ENCODE measurements at regions not wholly inside any gene's neighbourhood (a gene's known extent, or its start where the extent isn't known, plus 50 kb on each side); places are given as distances from the start of the nearest gene placed in this dataset.
A peak's percentile ranks its signal among the peaks of the same experiment; 100 is the strongest.

DNA sequence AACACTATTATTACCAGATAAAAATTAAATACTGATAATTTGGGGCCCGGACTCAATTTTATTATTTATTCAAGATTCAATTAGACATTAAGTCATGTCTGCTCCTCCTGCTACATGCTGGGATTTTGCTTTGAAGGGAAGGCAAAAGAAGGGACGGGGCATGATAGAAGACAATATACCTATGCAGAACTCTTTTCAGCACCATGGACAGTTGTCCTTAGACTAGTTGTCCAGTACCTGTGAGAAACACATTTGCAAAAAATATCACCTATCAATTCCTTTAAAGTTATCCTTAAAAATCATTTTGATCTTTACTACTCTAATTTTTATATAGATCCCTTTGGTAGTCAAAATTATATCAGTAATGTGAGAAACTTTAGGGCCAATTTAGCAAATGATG is 100.2 kb upstream of the SULT1C3 start:
- TF ChIP-seq POLR2AphosphoS5 (IDR thresholded peaks at IDR 0.05; ENCODE audit: low read depth) (no peak), GABPA (IDR thresholded peaks at IDR 0.05; ENCODE audit: low read depth) (no peak), SPI1 (IDR thresholded peaks at IDR 0.05; ENCODE audit: borderline replicate concordance, low read depth) (no peak)
- TF ChIP-seq, protein P1, sequence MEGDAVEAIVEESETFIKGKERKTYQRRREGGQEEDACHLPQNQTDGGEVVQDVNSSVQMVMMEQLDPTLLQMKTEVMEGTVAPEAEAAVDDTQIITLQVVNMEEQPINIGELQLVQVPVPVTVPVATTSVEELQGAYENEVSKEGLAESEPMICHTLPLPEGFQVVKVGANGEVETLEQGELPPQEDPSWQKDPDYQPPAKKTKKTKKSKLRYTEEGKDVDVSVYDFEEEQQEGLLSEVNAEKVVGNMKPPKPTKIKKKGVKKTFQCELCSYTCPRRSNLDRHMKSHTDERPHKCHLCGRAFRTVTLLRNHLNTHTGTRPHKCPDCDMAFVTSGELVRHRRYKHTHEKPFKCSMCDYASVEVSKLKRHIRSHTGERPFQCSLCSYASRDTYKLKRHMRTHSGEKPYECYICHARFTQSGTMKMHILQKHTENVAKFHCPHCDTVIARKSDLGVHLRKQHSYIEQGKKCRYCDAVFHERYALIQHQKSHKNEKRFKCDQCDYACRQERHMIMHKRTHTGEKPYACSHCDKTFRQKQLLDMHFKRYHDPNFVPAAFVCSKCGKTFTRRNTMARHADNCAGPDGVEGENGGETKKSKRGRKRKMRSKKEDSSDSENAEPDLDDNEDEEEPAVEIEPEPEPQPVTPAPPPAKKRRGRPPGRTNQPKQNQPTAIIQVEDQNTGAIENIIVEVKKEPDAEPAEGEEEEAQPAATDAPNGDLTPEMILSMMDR (IDR thresholded peaks at IDR 0.05; ENCODE audit: insufficient read depth, low read length) = no peak
- TF ChIP-seq, protein P2, sequence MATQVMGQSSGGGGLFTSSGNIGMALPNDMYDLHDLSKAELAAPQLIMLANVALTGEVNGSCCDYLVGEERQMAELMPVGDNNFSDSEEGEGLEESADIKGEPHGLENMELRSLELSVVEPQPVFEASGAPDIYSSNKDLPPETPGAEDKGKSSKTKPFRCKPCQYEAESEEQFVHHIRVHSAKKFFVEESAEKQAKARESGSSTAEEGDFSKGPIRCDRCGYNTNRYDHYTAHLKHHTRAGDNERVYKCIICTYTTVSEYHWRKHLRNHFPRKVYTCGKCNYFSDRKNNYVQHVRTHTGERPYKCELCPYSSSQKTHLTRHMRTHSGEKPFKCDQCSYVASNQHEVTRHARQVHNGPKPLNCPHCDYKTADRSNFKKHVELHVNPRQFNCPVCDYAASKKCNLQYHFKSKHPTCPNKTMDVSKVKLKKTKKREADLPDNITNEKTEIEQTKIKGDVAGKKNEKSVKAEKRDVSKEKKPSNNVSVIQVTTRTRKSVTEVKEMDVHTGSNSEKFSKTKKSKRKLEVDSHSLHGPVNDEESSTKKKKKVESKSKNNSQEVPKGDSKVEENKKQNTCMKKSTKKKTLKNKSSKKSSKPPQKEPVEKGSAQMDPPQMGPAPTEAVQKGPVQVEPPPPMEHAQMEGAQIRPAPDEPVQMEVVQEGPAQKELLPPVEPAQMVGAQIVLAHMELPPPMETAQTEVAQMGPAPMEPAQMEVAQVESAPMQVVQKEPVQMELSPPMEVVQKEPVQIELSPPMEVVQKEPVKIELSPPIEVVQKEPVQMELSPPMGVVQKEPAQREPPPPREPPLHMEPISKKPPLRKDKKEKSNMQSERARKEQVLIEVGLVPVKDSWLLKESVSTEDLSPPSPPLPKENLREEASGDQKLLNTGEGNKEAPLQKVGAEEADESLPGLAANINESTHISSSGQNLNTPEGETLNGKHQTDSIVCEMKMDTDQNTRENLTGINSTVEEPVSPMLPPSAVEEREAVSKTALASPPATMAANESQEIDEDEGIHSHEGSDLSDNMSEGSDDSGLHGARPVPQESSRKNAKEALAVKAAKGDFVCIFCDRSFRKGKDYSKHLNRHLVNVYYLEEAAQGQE (IDR thresholded peaks at IDR 0.05; ENCODE audit: insufficient replicate concordance, low read depth) = peak; percentile 96
- no peak overlapping the region for H3K4me3 ChIP-seq (replicated peaks; ENCODE audit: insufficient read depth, low read length)
- DNase-seq (ENCODE audit: low read depth in 1 of 2, low spot score in 1 of 2) = no peak
- no peaks in the 10 kb centered on the region for H3K27me3 ChIP-seq (ENCODE audit: insufficient read depth, poor library complexity, severe bottlenecking)
- H3K27ac ChIP-seq (replicated peaks) = no peak overlapping the region

DNA sequence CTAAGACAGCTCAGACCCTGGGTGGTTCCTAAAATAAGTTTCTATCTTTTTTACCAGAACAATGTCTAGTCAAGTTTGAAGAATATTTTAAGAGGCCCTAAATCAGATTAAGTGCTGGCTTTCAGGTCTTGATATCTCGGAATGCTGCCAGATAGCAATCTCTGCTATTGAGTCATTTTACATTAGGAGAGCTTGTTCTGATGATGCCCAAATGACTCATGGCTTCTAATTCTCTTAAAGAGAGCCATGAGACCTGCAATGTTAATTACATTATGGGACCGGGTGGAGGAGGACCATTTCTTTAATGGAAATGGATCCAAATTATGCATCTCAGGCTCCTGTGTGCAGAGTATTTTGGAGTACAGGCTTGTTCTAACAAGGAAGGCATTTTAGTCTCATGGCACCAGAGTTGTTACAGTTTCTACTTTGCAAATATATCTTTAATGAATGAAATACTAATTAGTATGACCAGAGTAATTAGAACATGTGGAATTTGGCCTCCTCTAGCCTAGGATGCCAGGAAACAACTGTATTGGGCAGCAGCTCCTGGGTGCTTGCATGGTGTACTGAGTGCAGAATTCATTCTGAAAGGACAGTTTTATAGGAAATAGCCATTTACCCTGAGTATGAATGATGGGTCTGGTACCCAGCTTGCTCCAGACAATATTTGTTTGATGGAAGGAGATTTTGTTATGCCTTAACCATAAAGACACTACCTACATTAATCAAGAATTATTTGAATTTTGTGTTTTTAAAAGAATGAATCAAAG is 94.0 kb upstream of the SULT1C3 start:
- no peak for DNase-seq (ENCODE audit: low read depth in 1 of 2, low spot score in 1 of 2)
- Histone ChIP-seq H3K4me3 (replicated peaks; ENCODE audit: insufficient read depth, low read length) (no peak overlapping the region), H3K27me3 (ENCODE audit: insufficient read depth, poor library complexity, severe bottlenecking) (peaks cover 3% of the 10 kb centered on the region), H3K27ac (replicated peaks) (no peak overlapping the region)
- no peak for TF ChIP-seq GABPA (IDR thresholded peaks at IDR 0.05; ENCODE audit: low read depth)
- TF ChIP-seq POLR2AphosphoS5 (IDR thresholded peaks at IDR 0.05; ENCODE audit: low read depth) = no peak
- TF ChIP-seq, protein P1 (IDR thresholded peaks at IDR 0.05; ENCODE audit: insufficient read depth, low read length) = no peak
- no peak for TF ChIP-seq SPI1 (IDR thresholded peaks at IDR 0.05; ENCODE audit: borderline replicate concordance, low read depth)
- TF ChIP-seq, protein P2 (IDR thresholded peaks at IDR 0.05; ENCODE audit: insufficient replicate concordance, low read depth) = no peak

DNA sequence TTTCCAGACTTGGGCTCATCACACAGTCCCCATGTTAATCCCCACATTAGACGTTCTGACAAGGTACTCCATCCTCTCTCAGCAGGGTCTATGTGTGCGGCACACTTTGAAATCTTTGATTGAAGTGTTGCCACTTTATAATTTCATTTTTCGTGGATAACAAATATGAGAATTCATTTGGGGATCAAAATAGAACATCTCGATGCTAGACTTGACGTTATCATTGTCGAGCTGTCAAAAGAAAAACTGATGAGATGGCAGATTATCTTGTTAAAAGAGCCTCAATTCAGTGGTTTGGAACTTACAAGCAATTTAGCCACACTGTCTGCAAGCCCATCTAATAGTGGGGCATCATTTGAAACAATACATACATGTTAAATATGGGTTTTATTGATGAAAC is 91.2 kb upstream of the SULT1C3 start:
- no peak for TF ChIP-seq GABPA (IDR thresholded peaks at IDR 0.05; ENCODE audit: low read depth)
- Histone ChIP-seq H3K4me3 (replicated peaks; ENCODE audit: insufficient read depth, low read length) (no peak overlapping the region), H3K27ac (replicated peaks) (no peak overlapping the region), H3K27me3 (ENCODE audit: insufficient read depth, poor library complexity, severe bottlenecking) (peaks cover 3% of the 10 kb centered on the region)
- no peak for DNase-seq (ENCODE audit: low read depth in 1 of 2, low spot score in 1 of 2)

DNA sequence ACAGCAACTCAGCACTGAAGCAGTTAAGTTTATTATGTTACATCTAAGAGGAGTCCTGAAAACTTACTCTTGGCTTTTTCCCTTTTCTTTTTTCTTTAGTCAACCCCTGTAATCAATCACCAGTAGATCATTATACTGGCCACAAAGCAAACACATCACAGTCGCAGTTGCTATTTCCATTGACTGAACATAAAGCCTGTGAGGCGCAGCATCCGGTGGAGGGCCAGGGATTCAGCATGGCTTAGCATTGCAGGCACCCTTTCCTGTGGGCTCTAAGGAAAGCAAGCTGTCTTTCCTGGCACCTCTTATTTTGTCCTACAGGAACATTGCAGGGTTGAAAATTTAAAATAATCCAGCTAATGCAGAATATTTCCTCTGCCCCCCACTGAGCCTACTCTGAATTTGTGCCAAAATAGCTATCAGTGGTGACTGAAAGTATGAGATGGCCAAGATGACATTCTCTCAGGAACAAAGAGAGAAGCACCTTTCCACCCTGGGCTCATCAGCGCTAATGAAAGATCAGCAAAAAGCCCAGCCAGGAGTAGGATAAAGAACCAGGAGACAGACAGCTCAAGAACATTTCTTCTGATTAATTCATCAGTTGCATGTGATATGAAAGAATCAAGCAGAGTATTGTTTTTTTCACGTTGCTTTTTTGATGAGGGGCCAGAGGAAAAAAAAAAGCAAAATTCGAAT is 85.3 kb upstream of the SULT1C3 start:
- DNase-seq (ENCODE audit: low read depth in 1 of 2, low spot score in 1 of 2) = no peak
- TF ChIP-seq, protein P2 (IDR thresholded peaks at IDR 0.05; ENCODE audit: insufficient replicate concordance, low read depth) = no peak
- TF ChIP-seq GABPA (IDR thresholded peaks at IDR 0.05; ENCODE audit: low read depth) (no peak), SPI1 (IDR thresholded peaks at IDR 0.05; ENCODE audit: borderline replicate concordance, low read depth) (no peak), POLR2AphosphoS5 (IDR thresholded peaks at IDR 0.05; ENCODE audit: low read depth) (no peak)
- TF ChIP-seq, protein P1 (IDR thresholded peaks at IDR 0.05; ENCODE audit: insufficient read depth, low read length) = no peak
- H3K4me3 ChIP-seq (replicated peaks; ENCODE audit: insufficient read depth, low read length) = no peak overlapping the region
- no peaks in the 10 kb centered on the region for H3K27me3 ChIP-seq (ENCODE audit: insufficient read depth, poor library complexity, severe bottlenecking)
- H3K27ac ChIP-seq (replicated peaks) = no peak overlapping the region
